Central memory CD4-positive, alpha-beta T cell (primary cell): ENCODE measurements at regions not wholly inside any gene's neighbourhood (a gene's known extent, or its start where the extent isn't known, plus 50 kb on each side); places are given as distances from the start of the nearest gene placed in this dataset.

Source experiments
- DNase-seq: peaks from one replicate; pipeline ENCODE4 v3.0.0; 2022

DNA sequence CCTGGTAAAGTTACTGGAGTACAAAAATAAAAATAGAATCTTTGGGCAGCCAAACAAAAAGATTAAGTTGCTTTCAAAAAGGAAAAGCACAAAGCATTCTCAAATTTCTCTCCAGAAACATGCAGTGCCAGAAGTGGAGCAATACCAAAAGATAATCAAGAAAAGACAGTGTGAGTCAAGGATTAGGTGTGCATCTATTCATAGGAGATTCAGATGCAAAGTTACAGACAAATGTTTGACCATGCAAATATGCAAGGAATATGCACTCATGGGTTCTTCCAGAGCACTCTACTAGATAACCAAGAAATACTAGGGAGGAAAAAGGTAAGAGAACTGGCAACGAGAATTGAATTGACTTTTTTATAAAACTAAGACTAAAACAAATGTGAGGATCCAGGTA is 51.8 kb upstream of the CDH20 start:
- no peak for DNase-seq

DNA sequence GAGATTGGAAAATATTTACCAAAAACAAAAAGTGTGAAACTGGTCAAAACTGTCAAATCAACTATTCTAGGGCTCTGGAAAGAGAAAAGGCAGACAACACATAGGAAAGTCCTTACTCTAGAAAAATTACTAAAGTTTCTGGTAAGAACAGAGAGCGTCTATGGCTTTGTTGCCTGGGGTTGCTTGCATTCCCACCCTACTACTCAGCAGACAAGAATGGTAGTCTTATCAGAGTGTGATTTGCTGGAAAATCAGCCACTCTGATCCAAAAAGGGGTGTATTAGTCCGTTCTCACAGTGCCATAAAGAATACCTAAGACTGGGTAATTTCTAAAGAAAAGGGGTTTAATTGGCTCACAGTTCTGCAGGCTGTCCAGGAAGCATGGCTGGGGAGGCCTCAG is 50.3 kb upstream of the CDH20 start:
- DNase-seq = no peak
